Endothelial cell of umbilical vein (primary cell): ENCODE measurements at regions not wholly inside any gene's neighbourhood (a gene's known extent, or its start where the extent isn't known, plus 50 kb on each side); places are given as distances from the start of the nearest gene placed in this dataset.

ENCODE experiments used
- BruUV-seq: library from RNA; stranded (reverse); fragments of 400-500 nt; replicated peaks from 2 replicates; lab custom pipeline; 2021; lab: Mats Ljungman, UMichigan
- CTCF ChIA-PET: fragments of 300-600, 350-600 bp; sonication (Branson Sonifier 250); formaldehyde crosslinking; loops from one replicate; lab custom pipeline; 2021; ENCODE audit warnings: antibody characterized with exemption, inconsistent platforms; lab: Charles Lee
- POLR2A ChIA-PET: fragments of 300-600, 350-600 bp; sonication (Branson Sonifier 250); formaldehyde crosslinking; loops from one replicate; lab custom pipeline; 2021; ENCODE audit warnings: antibody characterized with exemption, inconsistent platforms; lab: Charles Lee
- DNase-seq: peaks from one replicate; pipeline ENCODE4 v3.0.0-alpha.2; 2011; ENCODE audit warnings: low read depth, low spot score
- FAIRE-seq: peaks from 2 replicates; lab custom pipeline; 2011; peaks lifted over from hg19 to GRCh38; lab: Jason Lieb, UNC
- H2AFZ ChIP-seq: 2 replicates; pipeline ENCODE4 v1.6.0; 2012; ENCODE audit warnings: low read depth, low read length, control low read depth, inconsistent platforms
- H3K27ac ChIP-seq: 2 replicates; pipeline ENCODE4 v1.5.1; 2011; ENCODE audit warnings: low read depth, mild to moderate bottlenecking, control low read depth, low read length, moderate library complexity; ENCODE audit not compliant: insufficient read depth
- H3K27me3 ChIP-seq, 2 experiments: 2 replicates each; pipeline versions ENCODE4 v1.6.0 to v1.6.1; 2011; ENCODE audit warnings: low read length in 2 of 2, mixed read lengths in 1 of 2; ENCODE audit not compliant: control insufficient read depth in 2 of 2, insufficient read depth in 2 of 2
- H3K36me3 ChIP-seq, 2 experiments: 2 replicates in 1 of 2; 3 replicates in 1 of 2; pipeline ENCODE4 v1.5.1; 2011; ENCODE audit warnings: low read length in 2 of 2, mild to moderate bottlenecking in 1 of 2, moderate library complexity in 1 of 2; ENCODE audit not compliant: control insufficient read depth in 2 of 2, insufficient read depth in 2 of 2; ENCODE audit errors: extremely low read depth in 1 of 2
- H3K4me1 ChIP-seq: 3 replicates; pipeline ENCODE4 v1.5.1; 2011; ENCODE audit warnings: mild to moderate bottlenecking, low read length; ENCODE audit not compliant: control insufficient read depth, insufficient read depth; ENCODE audit errors: extremely low read depth
- H3K4me2 ChIP-seq: 2 replicates; pipeline ENCODE4 v1.6.1; 2011; ENCODE audit warnings: low read length, control low read depth, mixed read lengths; ENCODE audit not compliant: insufficient read depth
- H3K4me3 ChIP-seq, 3 experiments: fragments of 200-600 bp in 1 of 3; sonication (generic), shearing (Covaris generic) in 1 of 3; replicated peaks in 1 of 3; 2 replicates each; pipeline ENCODE4 v1.5.1; 2011 to 2016; ENCODE audit warnings: control low read depth in 3 of 3, low read length in 3 of 3, mild to moderate bottlenecking in 2 of 3, inconsistent platforms in 1 of 3, low read depth in 1 of 3, moderate library complexity in 1 of 3; ENCODE audit not compliant: insufficient read depth in 1 of 3
- H3K79me2 ChIP-seq: 2 replicates; pipeline ENCODE4 v1.6.0; 2012; ENCODE audit warnings: low read length, inconsistent platforms; ENCODE audit not compliant: control insufficient read depth, insufficient read depth
- H3K9ac ChIP-seq: replicated peaks from 2 replicates; pipeline ENCODE3; 2011; ENCODE audit warnings: low read length, control low read depth; ENCODE audit not compliant: insufficient read depth; ENCODE audit errors: extremely low read depth
- H3K9me1 ChIP-seq: replicated peaks from 3 replicates; pipeline ENCODE4 v1.6.0; 2011; ENCODE audit warnings: mild to moderate bottlenecking, low read length; ENCODE audit not compliant: control insufficient read depth, insufficient read depth; ENCODE audit errors: extremely low read depth
- H3K9me3 ChIP-seq: replicated peaks from 2 replicates; pipeline ENCODE4 v1.5.1; 2012; ENCODE audit warnings: low read length, inconsistent platforms; ENCODE audit not compliant: control insufficient read depth, insufficient read depth
- H4K20me1 ChIP-seq: replicated peaks from 2 replicates; pipeline ENCODE3; 2011; ENCODE audit warnings: mild to moderate bottlenecking, low read length; ENCODE audit not compliant: control insufficient read depth, insufficient read depth; ENCODE audit errors: extremely low read depth
- EZH2 ChIP-seq: IDR thresholded peaks from 2 replicates; pipeline ENCODE4 v1.6.1; 2012; ENCODE audit warnings: borderline replicate concordance, low read depth, mild to moderate bottlenecking, moderate library complexity, low read length, inconsistent platforms; ENCODE audit not compliant: severe bottlenecking
- FOS ChIP-seq: IDR thresholded peaks from 2 replicates; pipeline ENCODE4 v1.6.1; 2011; ENCODE audit warnings: mild to moderate bottlenecking, low read length, moderate library complexity, borderline replicate concordance; ENCODE audit not compliant: insufficient read depth
- GATA2 ChIP-seq: IDR thresholded peaks from 2 replicates; pipeline ENCODE4 v1.7.0; 2011; ENCODE audit warnings: low read depth, mild to moderate bottlenecking, moderate library complexity, mixed read lengths, low read length; ENCODE audit not compliant: insufficient read length, insufficient read depth
- JUN ChIP-seq: IDR thresholded peaks from 2 replicates; pipeline ENCODE4 v1.6.1; 2011; ENCODE audit warnings: borderline replicate concordance, low read depth; ENCODE audit not compliant: insufficient read length, insufficient read depth
- MYC ChIP-seq: IDR thresholded peaks from one replicate; pipeline ENCODE4 v1.6.1; 2011; ENCODE audit warnings: mild to moderate bottlenecking, low read depth, low read length
- POLR2A ChIP-seq: IDR thresholded peaks from 2 replicates; pipeline ENCODE4 v1.6.1; 2012; ENCODE audit warnings: low read depth, mild to moderate bottlenecking, control low read depth, low read length
- POLR2AphosphoS5 ChIP-seq: IDR thresholded peaks from 2 replicates; pipeline ENCODE4 v1.6.1; 2012; ENCODE audit warnings: low read depth, mild to moderate bottlenecking, control low read depth, low read length, moderate library complexity; ENCODE audit not compliant: insufficient read depth
- dilution Hi-C: fragments of 300-500 bp; cut with MboI; formaldehyde crosslinking; loops from one replicate; pipeline ENCODE4 v1.15.0; 2019; ENCODE audit warnings: low sequenced_read_pairs; ENCODE audit not compliant: extremely low pct_ligation_motif_present
- intact Hi-C: fragments of 100-400 bp; cut with micrococcal nuclease; formaldehyde crosslinking; loops from one replicate; pipeline ENCODE4 v1.10.0; 2022
- TF ChIP-seq, protein P1 (sequence below): IDR thresholded peaks from 2 replicates; pipeline ENCODE4 v1.6.1; 2011; ENCODE audit not compliant: insufficient read depth, insufficient read length
- TF ChIP-seq, protein P2 (sequence below), 2 donors: IDR thresholded peaks; 1 replicate in 1 of 2; 2 replicates in 1 of 2; pipeline ENCODE4 v1.5.1; 2011; ENCODE audit warnings: low read length in 2 of 2, mild to moderate bottlenecking in 2 of 2, moderate library complexity in 2 of 2, control low read depth in 1 of 2, inconsistent platforms in 1 of 2, low read depth in 1 of 2; ENCODE audit not compliant: insufficient read depth in 1 of 2; ENCODE audit errors: extremely low read depth in 1 of 2

DNA sequence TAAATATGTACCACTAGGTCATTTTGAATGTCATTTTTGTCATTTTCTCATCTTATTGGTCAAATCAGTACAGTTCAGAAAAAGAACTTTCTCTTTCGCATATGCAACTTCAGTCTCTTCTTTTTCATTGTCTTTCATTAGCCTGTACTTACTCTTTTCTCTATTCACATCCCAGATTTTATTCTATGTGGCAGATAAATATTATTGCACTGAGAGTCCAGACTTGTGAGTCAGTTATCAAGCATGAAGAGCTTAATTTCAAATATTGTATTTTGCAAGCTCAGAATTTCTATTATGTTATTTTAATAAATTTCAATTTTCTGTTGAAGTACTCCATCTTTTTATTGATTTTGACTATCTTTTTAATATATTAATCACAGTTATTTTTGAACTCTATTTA lies 105.2 kb upstream of the PALMD start:
- no peak for DNase-seq

DNA sequence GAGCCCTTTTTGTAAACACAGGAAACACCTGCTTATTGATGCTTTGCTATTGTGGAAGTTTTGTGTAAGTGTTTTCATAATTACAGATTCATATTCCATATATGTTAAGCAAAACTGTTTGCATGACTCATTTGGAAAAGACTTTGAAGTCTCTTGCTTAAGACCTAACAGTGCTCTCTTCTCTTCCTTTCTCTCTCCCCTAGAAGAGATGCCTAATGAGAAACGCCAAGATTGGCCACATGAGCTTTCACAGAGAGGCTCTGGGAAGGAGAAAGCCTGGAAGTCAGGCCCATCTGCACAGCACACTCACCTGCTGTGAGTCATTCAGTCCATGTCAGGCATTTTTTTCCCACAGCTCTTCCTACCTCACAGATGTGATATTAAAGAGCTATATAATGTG lies 101.6 kb upstream of the PALMD start:
- Histone ChIP-seq H3K79me2 (no peaks in the 10 kb centered on the region), H2AFZ (no peak overlapping the region), H3K27ac (peak overlapping the region; percentile 54), H3K27me3 (no peaks in the 10 kb centered on the region), H3K9me3 (no peaks in the 10 kb centered on the region), H3K36me3 (no peaks in the 10 kb centered on the region), H3K9me1 (no peaks in the 10 kb centered on the region), H3K4me3 (no peak overlapping the region), H3K4me1 (peaks cover 49% of the 10 kb centered on the region), H3K4me2 (peak overlapping the region; percentile 59), H3K9ac (peak overlapping the region; percentile 37), H4K20me1 (no peaks in the 10 kb centered on the region)
- DNase-seq (peak; percentile 87), FAIRE-seq (peak; percentile 79)
- BruUV-seq = no TSS peak
- ChIA-PET CTCF (interaction anchor here (1.2 to 2.0 kb wide), 5 partner anchors 15 to 141 kb away, joined by 3 to 10 read pairs (median 4); no protein-coding TSS in a partner anchor), POLR2A (interaction anchor here (1.7 kb wide), 1 partner anchor 102 kb away, joined by 6 read pairs; the partner anchor contains the start of gene PALMD)
- no peak for TF ChIP-seq EZH2
- TF ChIP-seq, protein P1, sequence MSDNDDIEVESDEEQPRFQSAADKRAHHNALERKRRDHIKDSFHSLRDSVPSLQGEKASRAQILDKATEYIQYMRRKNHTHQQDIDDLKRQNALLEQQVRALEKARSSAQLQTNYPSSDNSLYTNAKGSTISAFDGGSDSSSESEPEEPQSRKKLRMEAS = no peak
- TF ChIP-seq FOS = peak; percentile 74
- no peak for TF ChIP-seq MYC
- TF ChIP-seq, protein P2, sequence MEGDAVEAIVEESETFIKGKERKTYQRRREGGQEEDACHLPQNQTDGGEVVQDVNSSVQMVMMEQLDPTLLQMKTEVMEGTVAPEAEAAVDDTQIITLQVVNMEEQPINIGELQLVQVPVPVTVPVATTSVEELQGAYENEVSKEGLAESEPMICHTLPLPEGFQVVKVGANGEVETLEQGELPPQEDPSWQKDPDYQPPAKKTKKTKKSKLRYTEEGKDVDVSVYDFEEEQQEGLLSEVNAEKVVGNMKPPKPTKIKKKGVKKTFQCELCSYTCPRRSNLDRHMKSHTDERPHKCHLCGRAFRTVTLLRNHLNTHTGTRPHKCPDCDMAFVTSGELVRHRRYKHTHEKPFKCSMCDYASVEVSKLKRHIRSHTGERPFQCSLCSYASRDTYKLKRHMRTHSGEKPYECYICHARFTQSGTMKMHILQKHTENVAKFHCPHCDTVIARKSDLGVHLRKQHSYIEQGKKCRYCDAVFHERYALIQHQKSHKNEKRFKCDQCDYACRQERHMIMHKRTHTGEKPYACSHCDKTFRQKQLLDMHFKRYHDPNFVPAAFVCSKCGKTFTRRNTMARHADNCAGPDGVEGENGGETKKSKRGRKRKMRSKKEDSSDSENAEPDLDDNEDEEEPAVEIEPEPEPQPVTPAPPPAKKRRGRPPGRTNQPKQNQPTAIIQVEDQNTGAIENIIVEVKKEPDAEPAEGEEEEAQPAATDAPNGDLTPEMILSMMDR (IDR thresholded peaks at IDR 0.05; ENCODE audit: extremely low read depth in 1 of 2, insufficient read depth in 1 of 2, low read depth in 1 of 2, low read length in 2 of 2) = no peak
- TF ChIP-seq POLR2A = no peak
- TF ChIP-seq GATA2 = peak; percentile 11
- TF ChIP-seq JUN = peak; percentile 73
- peak; percentile 30 for TF ChIP-seq POLR2AphosphoS5
- intact Hi-C loops = loop anchor here (1.0 to 5.0 kb wide), 5 partner anchors 9 to 148 kb away; no protein-coding TSS in a partner anchor
- dilution Hi-C loops = no loop called here

More for the DNA sequence above, 105.2 kb upstream of the PALMD start:
- H3K79me2 ChIP-seq = no peaks in the 10 kb centered on the region
- no peak overlapping the region for H3K9ac ChIP-seq
- H4K20me1 ChIP-seq = no peaks in the 10 kb centered on the region
- no peaks in the 10 kb centered on the region for H3K9me3 ChIP-seq
- ChIA-PET CTCF (interaction anchor here (0.9 to 1.1 kb wide), 3 partner anchors 9 to 14 kb away, joined by 3 read pairs; no protein-coding TSS in a partner anchor), POLR2A (no interaction called here)
- no peak overlapping the region for H3K27ac ChIP-seq
- H3K9me1 ChIP-seq = no peaks in the 10 kb centered on the region
- intact Hi-C loops = loop anchor here (5.0 kb wide), 1 partner anchor 152 kb away; no protein-coding TSS in a partner anchor
- dilution Hi-C loops = no loop called here
- no peak overlapping the region for H3K4me2 ChIP-seq
- H2AFZ ChIP-seq = no peak overlapping the region
- no peak for FAIRE-seq
- no peak overlapping the region for H3K4me3 ChIP-seq
- H3K4me1 ChIP-seq = peaks cover 24% of the 10 kb centered on the region
- no peaks in the 10 kb centered on the region for H3K36me3 ChIP-seq
- no peak for TF ChIP-seq EZH2
- TF ChIP-seq POLR2AphosphoS5 = no peak
- TF ChIP-seq JUN = no peak
- TF ChIP-seq, protein P2 (IDR thresholded peaks at IDR 0.05; ENCODE audit: extremely low read depth in 1 of 2, insufficient read depth in 1 of 2, low read depth in 1 of 2, low read length in 2 of 2) = no peak
- no peak for TF ChIP-seq POLR2A
- TF ChIP-seq FOS = no peak
- H3K27me3 ChIP-seq = no peaks in the 10 kb centered on the region
- no TSS peak for BruUV-seq
